ENCODE measurements at regions not wholly inside any gene's neighbourhood (a gene's known extent, or its start where the extent isn't known, plus 50 kb on each side); places are given as distances from the start of the nearest gene placed in this dataset.

DNA sequence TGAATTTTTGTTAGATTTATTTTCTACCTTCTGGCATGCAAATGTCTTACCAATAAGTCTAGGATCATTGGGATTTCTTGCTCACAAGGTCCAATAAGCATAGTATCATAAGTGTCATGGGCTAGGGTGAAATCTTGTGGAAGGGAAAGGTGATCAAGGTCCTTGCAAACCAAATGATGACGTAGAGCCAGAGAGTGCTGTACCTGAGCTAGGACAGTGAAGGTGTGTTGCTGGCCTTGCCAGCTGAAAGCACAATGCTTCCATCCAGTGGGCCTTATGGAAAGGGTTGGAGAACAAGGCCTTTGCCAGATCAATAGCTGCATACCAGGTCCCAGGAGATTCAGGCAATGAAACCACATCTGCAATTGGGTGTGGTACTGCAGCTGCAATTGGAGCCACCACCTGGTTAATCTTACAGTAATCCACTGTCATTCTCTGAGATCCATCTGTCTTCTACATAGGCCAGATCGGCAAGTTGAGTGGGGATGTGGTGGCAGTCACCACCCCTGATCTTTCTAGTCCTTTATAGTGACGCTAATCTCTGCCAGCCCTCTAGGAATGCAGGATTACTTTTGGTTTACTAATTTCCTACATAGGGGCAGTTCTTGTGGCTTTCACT, 208.9 kb upstream of the MYL2 start:
- TF ChIP-seq, protein P1, sequence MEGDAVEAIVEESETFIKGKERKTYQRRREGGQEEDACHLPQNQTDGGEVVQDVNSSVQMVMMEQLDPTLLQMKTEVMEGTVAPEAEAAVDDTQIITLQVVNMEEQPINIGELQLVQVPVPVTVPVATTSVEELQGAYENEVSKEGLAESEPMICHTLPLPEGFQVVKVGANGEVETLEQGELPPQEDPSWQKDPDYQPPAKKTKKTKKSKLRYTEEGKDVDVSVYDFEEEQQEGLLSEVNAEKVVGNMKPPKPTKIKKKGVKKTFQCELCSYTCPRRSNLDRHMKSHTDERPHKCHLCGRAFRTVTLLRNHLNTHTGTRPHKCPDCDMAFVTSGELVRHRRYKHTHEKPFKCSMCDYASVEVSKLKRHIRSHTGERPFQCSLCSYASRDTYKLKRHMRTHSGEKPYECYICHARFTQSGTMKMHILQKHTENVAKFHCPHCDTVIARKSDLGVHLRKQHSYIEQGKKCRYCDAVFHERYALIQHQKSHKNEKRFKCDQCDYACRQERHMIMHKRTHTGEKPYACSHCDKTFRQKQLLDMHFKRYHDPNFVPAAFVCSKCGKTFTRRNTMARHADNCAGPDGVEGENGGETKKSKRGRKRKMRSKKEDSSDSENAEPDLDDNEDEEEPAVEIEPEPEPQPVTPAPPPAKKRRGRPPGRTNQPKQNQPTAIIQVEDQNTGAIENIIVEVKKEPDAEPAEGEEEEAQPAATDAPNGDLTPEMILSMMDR (IDR thresholded peaks at IDR 0.05) = no peak
- TF ChIP-seq MAZ (IDR thresholded peaks at IDR 0.05; ENCODE audit: borderline replicate concordance, low read depth, low read length) (no peak), CEBPB (IDR thresholded peaks at IDR 0.05) (no peak), MAFK (IDR thresholded peaks at IDR 0.05; ENCODE audit: partially characterized antibody) (no peak), ZFP36 (IDR thresholded peaks at IDR 0.05; ENCODE audit: borderline replicate concordance, partially characterized antibody) (no peak), NFE2L2 (conservative IDR thresholded peaks at IDR 0.05; ENCODE audit: low read length) (no peak)
- TF ChIP-seq, protein P2, sequence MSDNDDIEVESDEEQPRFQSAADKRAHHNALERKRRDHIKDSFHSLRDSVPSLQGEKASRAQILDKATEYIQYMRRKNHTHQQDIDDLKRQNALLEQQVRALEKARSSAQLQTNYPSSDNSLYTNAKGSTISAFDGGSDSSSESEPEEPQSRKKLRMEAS (IDR thresholded peaks at IDR 0.05) = no peak
- TF ChIP-seq, protein P3, sequence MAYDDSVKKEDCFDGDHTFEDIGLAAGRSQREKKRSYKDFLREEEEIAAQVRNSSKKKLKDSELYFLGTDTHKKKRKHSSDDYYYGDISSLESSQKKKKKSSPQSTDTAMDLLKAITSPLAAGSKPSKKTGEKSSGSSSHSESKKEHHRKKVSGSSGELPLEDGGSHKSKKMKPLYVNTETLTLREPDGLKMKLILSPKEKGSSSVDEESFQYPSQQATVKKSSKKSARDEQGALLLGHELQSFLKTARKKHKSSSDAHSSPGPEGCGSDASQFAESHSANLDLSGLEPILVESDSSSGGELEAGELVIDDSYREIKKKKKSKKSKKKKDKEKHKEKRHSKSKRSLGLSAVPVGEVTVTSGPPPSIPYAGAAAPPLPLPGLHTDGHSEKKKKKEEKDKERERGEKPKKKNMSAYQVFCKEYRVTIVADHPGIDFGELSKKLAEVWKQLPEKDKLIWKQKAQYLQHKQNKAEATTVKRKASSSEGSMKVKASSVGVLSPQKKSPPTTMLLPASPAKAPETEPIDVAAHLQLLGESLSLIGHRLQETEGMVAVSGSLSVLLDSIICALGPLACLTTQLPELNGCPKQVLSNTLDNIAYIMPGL (CRISPR knock-in tag; IDR thresholded peaks at IDR 0.05; ENCODE audit: borderline replicate concordance) = no peak

All from A549 (cell line).